ENCODE measurements at regions not wholly inside any gene's neighbourhood (a gene's known extent, or its start where the extent isn't known, plus 50 kb on each side); places are given as distances from the start of the nearest gene placed in this dataset.

DNA sequence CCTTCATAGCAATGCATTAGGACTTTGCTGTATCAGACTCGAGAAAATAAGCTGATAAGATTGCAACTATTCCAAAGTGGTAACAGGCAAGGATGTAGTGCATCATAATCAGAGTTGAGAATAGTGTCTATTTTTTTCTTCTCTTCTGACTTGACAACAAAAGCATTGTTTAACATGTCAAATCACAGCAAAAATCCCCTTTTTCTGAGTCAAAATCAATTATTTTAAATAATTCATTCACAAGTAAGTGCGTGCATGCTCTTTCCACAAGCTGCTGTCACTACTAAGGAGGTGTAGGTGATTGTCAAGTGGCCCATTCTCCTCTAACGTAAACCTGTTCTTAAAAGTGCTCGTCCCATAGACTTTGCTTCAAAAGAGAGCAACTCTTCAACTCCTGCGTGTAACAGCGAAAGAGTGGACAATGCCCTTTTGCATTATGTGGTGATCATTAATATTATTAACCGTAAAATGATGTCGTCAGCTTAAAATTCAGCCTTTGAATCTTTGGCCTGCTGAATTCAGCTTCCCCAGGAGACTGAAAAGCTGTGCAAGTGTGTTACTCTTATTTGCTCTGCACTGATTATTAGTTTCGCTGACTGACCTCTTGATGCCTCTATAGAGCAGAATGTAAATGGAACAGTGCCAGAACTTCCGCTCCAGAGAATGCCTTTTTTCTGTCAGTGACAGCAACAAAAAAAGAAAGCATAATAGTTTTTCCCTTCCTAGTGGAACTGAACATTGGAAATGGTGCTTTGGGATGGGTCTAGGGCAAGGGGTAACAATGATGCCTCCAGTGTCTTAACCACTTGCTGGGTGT, 680.8 kb upstream of the SEMA6A start:
- FAIRE-seq (no peak), DNase-seq (ENCODE audit: low spot score) (no peak)

DNA sequence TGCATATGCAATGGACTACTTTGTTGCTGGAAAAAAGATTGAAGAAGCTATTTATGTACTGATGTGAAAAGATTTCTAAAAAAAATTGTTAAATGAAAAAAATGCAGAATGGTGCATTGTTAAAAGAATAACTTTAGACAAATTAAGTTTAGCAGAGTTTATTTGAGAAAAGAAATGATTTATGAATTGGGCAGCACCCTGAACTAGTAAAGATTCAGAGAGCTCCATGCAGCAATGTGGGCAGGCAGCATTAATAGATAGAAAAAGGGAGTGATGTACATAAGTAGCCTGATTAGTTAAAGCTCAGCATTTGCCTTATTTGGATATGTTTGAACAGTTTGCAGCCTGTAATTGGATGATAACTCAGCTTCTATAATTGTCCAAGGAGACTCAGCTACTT, 677.9 kb upstream of the SEMA6A start:
- DNase-seq (ENCODE audit: low spot score) (no peak), FAIRE-seq (no peak)

GRCh38 chr5:117249086-117249815, 674.6 kb upstream of the SEMA6A start:
- FAIRE-seq: no peak
- DNase-seq (ENCODE audit: low spot score): no peak

GRCh38 chr5:117246424-117246823, 671.8 kb upstream of the SEMA6A start:
- no peak for FAIRE-seq
- DNase-seq (ENCODE audit: low spot score): no peak

GRCh38 chr5:117245130-117245529, 670.5 kb upstream of the SEMA6A start:
- FAIRE-seq (no peak), DNase-seq (ENCODE audit: low spot score) (no peak)

- FAIRE-seq (no peak), DNase-seq (ENCODE audit: low spot score) (no peak)
Observed at GRCh38 chr5:117242028-117242427, 667.4 kb upstream of the SEMA6A start.

DNA sequence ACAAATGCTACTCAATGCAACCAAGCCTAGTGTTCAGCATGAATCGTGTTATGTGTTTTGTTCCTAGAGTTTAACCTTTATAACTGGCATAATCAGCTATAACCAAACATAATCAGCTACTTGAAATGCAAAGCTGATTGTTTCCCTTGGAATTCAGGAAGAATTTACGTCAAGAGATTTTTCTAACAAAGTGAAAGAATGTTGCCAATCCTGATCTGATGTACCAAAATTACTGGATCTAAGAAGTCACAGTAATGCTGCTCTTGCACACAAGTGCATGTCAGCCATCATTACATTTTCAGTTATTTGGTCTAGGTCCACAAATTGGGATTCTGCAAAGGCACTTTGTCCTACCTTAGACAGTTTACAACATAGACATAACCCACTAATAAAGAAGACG, 662.3 kb upstream of the SEMA6A start:
- no peak for DNase-seq (ENCODE audit: low spot score)
- no peak for FAIRE-seq

DNA sequence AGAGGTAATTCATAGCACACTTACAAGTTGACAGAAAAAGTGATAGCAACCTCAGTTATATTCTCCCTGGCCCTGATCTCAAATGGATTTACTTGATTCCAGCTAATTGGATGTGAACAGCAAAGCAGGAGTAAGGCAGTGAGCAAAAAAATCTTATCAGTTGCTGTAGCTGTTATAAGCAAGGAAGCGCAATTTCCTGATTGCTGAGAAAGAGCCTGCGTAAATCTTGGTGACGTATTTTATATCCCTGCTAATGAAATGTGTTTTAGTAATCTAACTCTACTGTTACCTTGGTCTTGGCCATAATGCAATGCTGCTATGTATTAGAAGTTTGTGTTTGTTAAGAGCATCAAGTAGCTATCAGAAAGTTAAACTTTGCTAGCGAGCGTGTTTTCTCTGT, 661.2 kb upstream of the SEMA6A start:
- FAIRE-seq: no peak
- no peak for DNase-seq (ENCODE audit: low spot score)

DNA sequence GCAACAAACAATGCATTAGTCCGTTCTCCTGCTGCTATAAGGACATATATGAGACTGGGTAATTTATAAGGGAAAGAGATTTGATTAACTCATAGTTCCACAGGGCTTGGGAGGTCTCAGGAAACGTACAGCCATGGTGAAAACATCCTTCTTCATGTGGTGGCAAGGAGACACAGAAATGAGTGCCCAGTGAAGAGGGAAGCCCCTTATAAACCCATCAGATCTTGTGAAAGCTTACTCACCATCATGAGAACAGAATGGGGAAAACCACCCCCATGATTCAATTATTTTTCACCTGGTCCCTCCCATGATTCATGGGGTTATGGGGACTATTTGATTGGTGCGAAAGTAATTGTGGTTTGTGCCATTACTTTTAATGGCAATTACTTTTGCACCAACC, 655.8 kb upstream of the SEMA6A start:
- DNase-seq (ENCODE audit: low spot score): no peak
- no peak for FAIRE-seq

- DNase-seq (ENCODE audit: low spot score): no peak
Observed at GRCh38 chr5:117220730-117221129, 646.1 kb upstream of the SEMA6A start.

GRCh38 chr5:117218789-117219188, 644.2 kb upstream of the SEMA6A start:
- DNase-seq (ENCODE audit: low spot score) (no peak), FAIRE-seq (no peak)

More at GRCh38 chr5:117220730-117221129, 646.1 kb upstream of the SEMA6A start:
- no peak for FAIRE-seq

DNA sequence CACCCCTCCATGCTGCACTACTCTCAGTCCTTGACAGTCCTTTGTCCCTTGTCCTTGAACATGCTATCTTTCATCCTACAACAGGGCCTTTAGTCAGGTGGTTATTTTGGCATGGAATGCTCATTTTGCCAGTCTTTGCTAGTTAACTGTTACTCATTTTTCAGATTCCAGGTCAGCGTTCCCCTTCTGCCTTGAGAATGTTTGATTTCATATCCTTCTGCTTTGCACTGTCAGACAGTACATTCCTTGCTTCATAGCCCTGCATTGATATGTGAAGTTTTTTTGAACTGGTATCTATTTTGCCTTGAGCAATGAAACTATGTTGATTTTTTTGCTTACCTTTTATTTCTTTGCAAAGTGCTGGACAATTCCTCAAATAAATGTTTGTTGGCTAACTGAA, 638.2 kb upstream of the SEMA6A start:
- DNase-seq (ENCODE audit: low spot score): no peak

DNA sequence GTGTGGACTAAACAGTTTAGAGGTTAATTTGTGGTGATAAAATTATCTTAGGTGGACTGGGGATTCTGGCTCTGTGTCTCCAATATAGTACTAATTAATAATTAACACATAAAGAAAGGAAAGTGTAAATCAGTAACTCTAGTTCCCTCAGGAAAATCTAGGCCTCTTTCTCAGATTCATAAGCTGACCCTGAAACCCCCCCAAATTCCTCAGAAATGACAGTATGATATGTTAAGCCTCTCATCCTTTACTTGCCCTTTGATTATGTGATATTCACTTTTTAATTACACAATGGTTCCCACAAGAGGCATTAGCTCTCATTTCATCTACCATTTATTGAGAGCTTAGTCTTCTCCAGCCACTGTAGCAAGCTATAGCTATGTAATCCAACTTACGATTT, 636.2 kb upstream of the SEMA6A start:
- no peak for DNase-seq (ENCODE audit: low spot score)
- FAIRE-seq: no peak

More for the DNA sequence above, 638.2 kb upstream of the SEMA6A start:
- FAIRE-seq: no peak

DNA sequence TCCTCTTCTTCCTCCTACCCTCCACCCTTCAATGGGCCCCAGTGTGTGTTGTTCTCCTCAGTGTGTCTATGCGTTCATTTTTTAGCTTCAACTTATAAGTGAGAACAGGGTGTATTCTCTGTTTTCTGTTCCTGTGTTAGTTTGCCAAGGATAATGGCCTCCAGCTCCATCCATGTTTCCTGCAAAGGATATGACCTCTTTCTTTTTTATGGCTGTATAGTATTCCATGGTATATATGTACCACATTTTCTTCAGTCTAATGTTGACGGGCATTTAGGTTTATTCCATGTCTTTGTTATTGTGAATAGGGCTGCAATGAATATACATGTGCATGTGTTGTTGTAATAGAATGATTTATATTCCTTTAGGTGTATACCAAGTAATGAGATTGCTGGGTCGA, 634.9 kb upstream of the SEMA6A start:
- no peak for DNase-seq (ENCODE audit: low spot score)
- no peak for FAIRE-seq

DNA sequence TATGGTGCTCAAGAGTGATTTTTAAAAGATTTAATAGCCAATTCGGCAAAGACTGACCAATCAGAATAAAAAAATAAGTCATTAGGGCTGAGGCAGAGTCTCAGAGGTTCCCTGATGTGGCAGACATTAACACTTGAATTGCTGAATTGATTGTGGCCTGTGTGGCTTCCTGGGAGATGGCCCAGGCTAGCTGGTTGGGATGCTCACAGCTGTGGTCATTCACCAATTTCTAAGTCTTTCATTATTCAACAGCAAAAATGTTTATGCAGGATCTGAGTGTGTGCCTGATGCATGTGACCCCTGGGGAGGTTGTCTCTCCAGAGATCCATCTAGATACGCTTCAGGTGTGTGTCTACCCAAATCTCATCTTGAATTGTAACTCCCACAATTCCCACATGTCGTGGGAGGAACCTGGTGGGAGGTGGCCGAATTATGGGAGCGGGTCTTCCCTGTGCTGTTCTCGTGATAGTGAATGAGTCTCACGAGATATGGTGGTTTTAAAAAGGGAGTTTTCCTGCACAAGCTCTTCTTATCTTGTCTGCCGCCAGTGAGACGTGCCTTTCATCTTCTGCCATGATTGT, 632.6 kb upstream of the SEMA6A start:
- no peak for FAIRE-seq
- DNase-seq (ENCODE audit: low spot score): no peak

DNA sequence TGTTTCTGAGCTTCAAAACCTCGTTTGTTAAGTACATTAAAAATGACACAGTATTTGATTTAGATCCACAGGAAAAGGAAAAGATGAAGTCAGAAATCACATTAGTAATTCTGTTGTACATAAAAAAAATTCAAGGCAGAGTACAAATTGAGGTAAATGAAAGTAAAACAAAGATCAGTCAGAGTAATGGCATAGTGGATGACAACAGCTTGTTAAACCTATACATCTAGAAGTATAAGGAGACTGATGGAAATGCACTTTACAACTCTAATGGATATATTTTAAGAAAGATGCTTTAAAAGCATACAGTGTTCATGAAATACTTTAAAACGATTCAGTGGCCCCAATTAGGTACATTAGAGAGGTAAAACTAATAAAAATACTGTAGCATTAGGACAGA, 631.3 kb upstream of the SEMA6A start:
- FAIRE-seq: no peak
- no peak for DNase-seq (ENCODE audit: low spot score)

DNA sequence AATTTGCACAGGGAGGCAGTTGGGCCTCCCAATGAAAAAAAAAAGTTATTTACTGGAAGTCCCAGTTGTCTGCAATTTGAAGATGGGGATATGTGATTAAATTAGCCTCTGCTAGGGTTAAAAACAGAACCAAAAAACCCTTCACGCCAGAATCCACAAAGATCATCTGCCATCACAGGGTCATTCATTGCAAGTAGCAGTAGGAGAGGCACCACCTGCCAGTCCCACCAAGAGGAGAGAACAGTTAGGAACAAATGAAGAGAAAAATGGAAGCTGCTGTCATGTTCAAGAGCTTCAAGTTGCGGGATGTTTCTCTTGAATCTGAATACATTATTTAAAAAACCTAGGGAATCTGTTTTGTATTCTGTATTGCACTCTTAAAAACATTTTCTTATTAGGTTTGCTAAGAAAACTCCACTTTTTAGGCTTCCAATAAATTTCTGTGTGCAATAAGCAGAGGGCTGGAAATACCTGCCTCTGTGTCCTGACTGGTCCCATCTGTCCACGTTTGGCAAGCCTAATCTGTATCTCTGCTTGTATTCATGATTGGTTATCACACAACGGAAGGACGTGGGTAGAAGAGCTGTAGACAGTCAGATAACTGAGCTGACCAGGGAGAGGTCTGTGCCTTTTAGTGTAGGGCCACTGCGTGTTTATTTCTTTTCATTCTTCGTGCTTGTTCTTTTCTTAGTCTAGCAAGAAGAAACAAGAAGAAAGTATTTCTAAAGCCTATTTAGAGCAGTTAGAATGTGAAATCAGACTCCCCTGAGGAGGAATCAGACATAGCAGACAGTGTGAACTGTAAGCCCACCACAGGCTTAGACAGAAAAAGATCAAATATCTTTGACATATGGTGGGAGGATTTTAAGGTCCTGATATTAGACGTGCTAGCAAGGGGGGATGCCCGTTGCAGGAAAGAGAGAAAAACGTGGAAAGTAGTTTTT, 630.6 kb upstream of the SEMA6A start:
- no peak for DNase-seq (ENCODE audit: low spot score)
- FAIRE-seq: no peak

DNA sequence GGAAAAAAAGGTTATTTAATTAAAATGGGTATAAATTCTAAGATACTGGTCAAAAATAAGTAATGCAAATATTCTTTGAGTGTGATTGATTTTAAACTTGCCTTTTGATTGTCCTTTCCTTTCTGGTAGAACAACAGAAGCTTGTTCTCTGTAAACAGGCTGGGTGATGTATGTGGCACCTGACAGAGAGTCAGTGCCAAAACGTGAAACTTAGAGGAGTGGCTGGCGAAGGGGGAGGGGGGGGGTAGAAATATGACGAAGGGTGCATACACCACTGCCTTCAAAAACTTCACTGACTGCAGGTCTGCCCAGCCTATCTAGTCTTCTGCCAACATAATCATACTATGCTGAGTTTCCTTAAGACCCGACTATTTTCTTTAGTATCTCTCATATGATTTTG, 629.8 kb upstream of the SEMA6A start:
- FAIRE-seq (no peak), DNase-seq (ENCODE audit: low spot score) (no peak)

DNA sequence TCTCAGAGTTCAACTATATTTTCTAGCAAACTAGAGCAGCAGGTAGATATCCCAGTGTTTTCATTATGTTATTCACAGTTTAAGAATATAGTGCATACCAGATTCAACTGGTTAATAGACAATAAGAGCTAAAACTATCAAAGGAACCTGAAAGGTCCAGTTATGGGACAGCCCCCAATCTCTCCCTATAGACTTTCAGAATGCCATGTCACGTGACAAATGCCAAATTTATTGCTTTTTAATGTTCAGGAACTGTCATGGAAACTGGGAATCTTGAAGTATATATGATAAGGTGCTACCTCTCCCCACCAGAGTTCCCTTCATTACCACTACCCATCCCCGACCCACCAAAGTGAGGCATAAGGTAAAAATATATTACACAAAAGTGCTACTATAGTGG, 629.0 kb upstream of the SEMA6A start:
- no peak for DNase-seq (ENCODE audit: low spot score)
- FAIRE-seq: no peak

DNA sequence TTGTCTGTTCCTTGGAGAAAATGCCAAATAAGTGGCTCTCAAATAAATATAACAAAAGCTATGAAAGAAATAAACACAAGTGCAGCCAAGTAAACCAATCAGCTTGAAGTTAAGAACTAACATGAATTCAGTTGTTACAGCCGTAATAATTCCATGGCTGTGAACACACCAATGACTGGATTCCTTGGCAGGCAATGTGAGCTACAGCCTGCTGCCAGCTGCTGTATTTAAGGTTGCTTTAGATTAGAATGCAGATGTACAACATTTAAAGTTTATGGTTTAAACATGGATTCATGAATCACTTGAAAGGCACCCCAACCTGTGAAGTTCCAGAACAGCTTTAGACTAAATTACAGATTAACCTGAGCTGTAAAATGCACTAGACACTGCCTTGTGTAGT, 626.4 kb upstream of the SEMA6A start:
- no peak for FAIRE-seq
- DNase-seq (ENCODE audit: low spot score): no peak

- DNase-seq (ENCODE audit: low spot score) (no peak), FAIRE-seq (no peak)
Observed at GRCh38 chr5:117195076-117195475, 620.5 kb upstream of the SEMA6A start.

Measured in RCC 7860 (cell line).